CD4-positive, alpha-beta memory T cell (primary cell): ENCODE measurements at regions not wholly inside any gene's neighbourhood (a gene's known extent, or its start where the extent isn't known, plus 50 kb on each side); places are given as distances from the start of the nearest gene placed in this dataset.
"Not testable (repeated sequence)": the region's sequence is repeated elsewhere in the genome, so short reads cannot be mapped to it uniquely, and the experiment has no call there.

Source experiments
- CTCF ChIA-PET: fragments of 350-600 bp; sonication (Branson Sonifier 250); formaldehyde crosslinking; loops from one replicate; lab custom pipeline; 2021; ENCODE audit warnings: inconsistent platforms; ENCODE audit not compliant: partially characterized antibody; lab: Charles Lee
- POLR2A ChIA-PET: fragments of 350-600 bp; sonication (Branson Sonifier 250); formaldehyde crosslinking; loops from one replicate; lab custom pipeline; 2021; ENCODE audit not compliant: partially characterized antibody; lab: Charles Lee
- DNase-seq, 5 donors: peaks; one replicate each; pipeline versions ENCODE4 v3.0.0 to v3.0.0-alpha.2; 2020 to 2022; ENCODE audit warnings: mixed read lengths in 1 of 5
- H3K27ac ChIP-seq: one replicate; pipeline ENCODE4 v1.7.0; 2013; ENCODE audit warnings: low read depth, low read length
- H3K27me3 ChIP-seq: 2 replicates; pipeline ENCODE4 v1.7.0; 2013; ENCODE audit warnings: mild to moderate bottlenecking, low read length, moderate library complexity; ENCODE audit not compliant: insufficient read depth
- H3K36me3 ChIP-seq: 2 replicates; pipeline ENCODE4 v1.7.0; 2013; ENCODE audit warnings: mild to moderate bottlenecking, low read length, moderate library complexity; ENCODE audit not compliant: insufficient read depth
- H3K4me1 ChIP-seq: 2 replicates; pipeline ENCODE4 v1.7.0; 2013; ENCODE audit warnings: mild to moderate bottlenecking, low read length, moderate library complexity; ENCODE audit not compliant: insufficient read depth
- H3K4me3 ChIP-seq, 2 donors: one replicate each; pipeline ENCODE4 v1.7.0; 2013; ENCODE audit warnings: low read length in 2 of 2, mild to moderate bottlenecking in 1 of 2
- H3K9me3 ChIP-seq, 2 donors: one replicate each; pipeline ENCODE4 v1.7.0; 2013; ENCODE audit warnings: low read length in 2 of 2, control low read depth in 1 of 2; ENCODE audit not compliant: control insufficient read depth in 1 of 2
- H3K27ac Mint-ChIP-seq, 7 donors: one replicate each; pipeline ENCODE4 v1.8.0; 2020 to 2021; ENCODE audit warnings: mixed read lengths in 7 of 7, mild to moderate bottlenecking in 6 of 7, inconsistent platforms in 3 of 7, moderate library complexity in 3 of 7
- H3K27me3 Mint-ChIP-seq, 2 donors: one replicate each; pipeline ENCODE4 v1.8.0; 2020 to 2021; ENCODE audit warnings: mixed read lengths in 2 of 2
- H3K36me3 Mint-ChIP-seq, 2 donors: one replicate each; pipeline ENCODE4 v1.8.0; 2020 to 2021; ENCODE audit warnings: mixed read lengths in 2 of 2, inconsistent platforms in 1 of 2, mild to moderate bottlenecking in 1 of 2
- H3K4me1 Mint-ChIP-seq, 4 donors: one replicate each; pipeline ENCODE4 v1.8.0; 2020 to 2021; ENCODE audit warnings: mixed read lengths in 4 of 4, mild to moderate bottlenecking in 1 of 4
- H3K4me3 Mint-ChIP-seq, 8 donors: one replicate each; pipeline ENCODE4 v1.8.0; 2020 to 2021; ENCODE audit warnings: mixed read lengths in 8 of 8, mild to moderate bottlenecking in 7 of 8, moderate library complexity in 6 of 8, inconsistent platforms in 3 of 8
- H3K9me3 Mint-ChIP-seq, 8 donors: one replicate each; pipeline ENCODE4 v1.8.0; 2020 to 2021; ENCODE audit warnings: mixed read lengths in 8 of 8, mild to moderate bottlenecking in 5 of 8, inconsistent platforms in 3 of 8, moderate library complexity in 1 of 8
- intact Hi-C: fragments of 100-400 bp; cut with micrococcal nuclease; formaldehyde crosslinking; loops from one replicate; pipeline ENCODE4 v1.15.1; 2023

GRCh38 chrX:35590210-35590609 is 207.9 kb upstream of the MAGEB16 start:
- intact Hi-C loops, result no loop called here
- H3K27me3 Mint-ChIP-seq, result no peaks in the 10 kb centered on the region
- Histone ChIP-seq H3K9me3 (no peaks in the 10 kb centered on the region), H3K4me1 (no peaks in the 10 kb centered on the region), H3K27ac (no peak overlapping the region), H3K36me3 (no peaks in the 10 kb centered on the region), H3K27me3 (no peaks in the 10 kb centered on the region), H3K4me3 (no peak overlapping the region)
- ChIA-PET POLR2A (no interaction called here), CTCF (no interaction called here)
- no peak for DNase-seq
- H3K4me3 Mint-ChIP-seq, result no peak overlapping the region
- H3K36me3 Mint-ChIP-seq, result no peaks in the 10 kb centered on the region
- no peak overlapping the region for H3K27ac Mint-ChIP-seq
- peaks cover 0 to 7% (median 2%) of the 10 kb centered on the region in 8 donors for H3K9me3 Mint-ChIP-seq
- no peaks in the 10 kb centered on the region for H3K4me1 Mint-ChIP-seq

GRCh38 chrX:35611562-35611961 is 186.6 kb upstream of the MAGEB16 start:
- H3K4me1 Mint-ChIP-seq, H3K9me3 ChIP-seq, H3K36me3 ChIP-seq, H3K27me3 ChIP-seq, H3K27ac ChIP-seq, H3K27ac Mint-ChIP-seq, H3K4me1 ChIP-seq, intact Hi-C loops, POLR2A ChIA-PET, H3K36me3 Mint-ChIP-seq, CTCF ChIA-PET, H3K4me3 ChIP-seq, DNase-seq, H3K4me3 Mint-ChIP-seq, H3K27me3 Mint-ChIP-seq: not testable (repeated sequence)
- H3K9me3 Mint-ChIP-seq, result peaks cover 0 to 13% (median 5%) of the 10 kb centered on the region in 8 donors

GRCh38 chrX:35617836-35618235 is 180.3 kb upstream of the MAGEB16 start:
- ChIA-PET CTCF (no interaction called here), POLR2A (no interaction called here)
- no peaks in the 10 kb centered on the region for H3K4me1 Mint-ChIP-seq
- Histone ChIP-seq H3K27ac (no peak overlapping the region), H3K36me3 (no peaks in the 10 kb centered on the region), H3K27me3 (no peaks in the 10 kb centered on the region), H3K9me3 (no peaks in the 10 kb centered on the region), H3K4me1 (no peaks in the 10 kb centered on the region), H3K4me3 (no peak overlapping the region)
- no peak overlapping the region for H3K4me3 Mint-ChIP-seq
- H3K27me3 Mint-ChIP-seq, result no peaks in the 10 kb centered on the region
- no peaks in the 10 kb centered on the region for H3K36me3 Mint-ChIP-seq
- no peak for DNase-seq
- intact Hi-C loops, result no loop called here
- peaks cover 0 to 8% (median 0%) of the 10 kb centered on the region in 8 donors for H3K9me3 Mint-ChIP-seq
- H3K27ac Mint-ChIP-seq, result no peak overlapping the region

GRCh38 chrX:35622040-35622439 is 176.1 kb upstream of the MAGEB16 start:
- intact Hi-C loops, result no loop called here

GRCh38 chrX:35622601-35623000 is 175.5 kb upstream of the MAGEB16 start:
- Mint-ChIP-seq H3K36me3 (no peaks in the 10 kb centered on the region), H3K4me3 (no peak overlapping the region), H3K4me1 (no peaks in the 10 kb centered on the region), H3K27me3 (no peaks in the 10 kb centered on the region), H3K9me3 (peaks cover 0 to 16% (median 6%) of the 10 kb centered on the region in 8 donors), H3K27ac (no peak overlapping the region)
- no peaks in the 10 kb centered on the region for H3K27me3 ChIP-seq
- H3K36me3 ChIP-seq, result no peaks in the 10 kb centered on the region
- intact Hi-C loops, result no loop called here
- H3K4me1 ChIP-seq, result no peaks in the 10 kb centered on the region
- ChIA-PET POLR2A (no interaction called here), CTCF (no interaction called here)
- no peaks in the 10 kb centered on the region for H3K9me3 ChIP-seq
- H3K27ac ChIP-seq, result no peak overlapping the region
- DNase-seq, result no peak
- H3K4me3 ChIP-seq, result no peak overlapping the region

More at GRCh38 chrX:35622040-35622439, 176.1 kb upstream of the MAGEB16 start:
- CTCF ChIA-PET, result no interaction called here
- DNase-seq, result no peak
- no peaks in the 10 kb centered on the region for H3K36me3 ChIP-seq
- no peaks in the 10 kb centered on the region for H3K4me1 ChIP-seq
- H3K27ac ChIP-seq, result no peak overlapping the region
- no peaks in the 10 kb centered on the region for H3K27me3 ChIP-seq
- no peaks in the 10 kb centered on the region for H3K9me3 ChIP-seq
- Mint-ChIP-seq H3K27ac (no peak overlapping the region), H3K36me3 (no peaks in the 10 kb centered on the region), H3K27me3 (no peaks in the 10 kb centered on the region), H3K4me1 (no peaks in the 10 kb centered on the region), H3K9me3 (peaks cover 0 to 16% (median 5%) of the 10 kb centered on the region in 8 donors), H3K4me3 (no peak overlapping the region)
- no peak overlapping the region for H3K4me3 ChIP-seq
- POLR2A ChIA-PET, result no interaction called here

- no peaks in the 10 kb centered on the region for H3K36me3 ChIP-seq
- Mint-ChIP-seq H3K4me1 (no peaks in the 10 kb centered on the region), H3K4me3 (no peak overlapping the region), H3K36me3 (no peaks in the 10 kb centered on the region), H3K27ac (no peak overlapping the region), H3K9me3 (peaks cover 0 to 16% (median 8%) of the 10 kb centered on the region in 8 donors), H3K27me3 (no peaks in the 10 kb centered on the region)
- H3K4me3 ChIP-seq, result no peak overlapping the region
- H3K27ac ChIP-seq, result no peak overlapping the region
- no peaks in the 10 kb centered on the region for H3K4me1 ChIP-seq
- H3K27me3 ChIP-seq, result no peaks in the 10 kb centered on the region
- no peaks in the 10 kb centered on the region for H3K9me3 ChIP-seq
- ChIA-PET CTCF (no interaction called here), POLR2A (no interaction called here)
- no peak for DNase-seq
- intact Hi-C loops, result no loop called here
Observed at GRCh38 chrX:35625714-35626113, 172.4 kb upstream of the MAGEB16 start.

- intact Hi-C loops, result no loop called here
Observed at GRCh38 chrX:35626124-35626523, 172.0 kb upstream of the MAGEB16 start.

GRCh38 chrX:35635971-35636370 is 162.2 kb upstream of the MAGEB16 start:
- intact Hi-C loops, H3K9me3 ChIP-seq, H3K4me3 ChIP-seq, H3K27ac ChIP-seq, H3K27me3 Mint-ChIP-seq, POLR2A ChIA-PET, H3K27me3 ChIP-seq, H3K4me1 Mint-ChIP-seq, H3K4me1 ChIP-seq, DNase-seq, H3K36me3 Mint-ChIP-seq, H3K36me3 ChIP-seq, H3K27ac Mint-ChIP-seq, H3K4me3 Mint-ChIP-seq, CTCF ChIA-PET: not testable (repeated sequence)
- H3K9me3 Mint-ChIP-seq, result peaks cover 0 to 18% (median 7%) of the 10 kb centered on the region in 8 donors

More at GRCh38 chrX:35626124-35626523, 172.0 kb upstream of the MAGEB16 start:
- Histone ChIP-seq H3K4me1 (no peaks in the 10 kb centered on the region), H3K27ac (no peak overlapping the region), H3K36me3 (no peaks in the 10 kb centered on the region), H3K27me3 (no peaks in the 10 kb centered on the region), H3K9me3 (no peaks in the 10 kb centered on the region), H3K4me3 (no peak overlapping the region)
- H3K36me3 Mint-ChIP-seq, result no peaks in the 10 kb centered on the region
- no peak for DNase-seq
- ChIA-PET POLR2A (no interaction called here), CTCF (no interaction called here)
- H3K27ac Mint-ChIP-seq, result no peak overlapping the region
- no peaks in the 10 kb centered on the region for H3K27me3 Mint-ChIP-seq
- peaks cover 0 to 16% (median 8%) of the 10 kb centered on the region in 8 donors for H3K9me3 Mint-ChIP-seq
- H3K4me1 Mint-ChIP-seq, result no peaks in the 10 kb centered on the region
- no peak overlapping the region for H3K4me3 Mint-ChIP-seq
